Eye (tissue), 1 donor: ENCODE measurements at regions not wholly inside any gene's neighbourhood (a gene's known extent, or its start where the extent isn't known, plus 50 kb on each side); places are given as distances from the start of the nearest gene placed in this dataset.

Source experiments
- DNase-seq: peaks from one replicate; pipeline ENCODE4 v3.0.0-alpha.2; 2015

DNA sequence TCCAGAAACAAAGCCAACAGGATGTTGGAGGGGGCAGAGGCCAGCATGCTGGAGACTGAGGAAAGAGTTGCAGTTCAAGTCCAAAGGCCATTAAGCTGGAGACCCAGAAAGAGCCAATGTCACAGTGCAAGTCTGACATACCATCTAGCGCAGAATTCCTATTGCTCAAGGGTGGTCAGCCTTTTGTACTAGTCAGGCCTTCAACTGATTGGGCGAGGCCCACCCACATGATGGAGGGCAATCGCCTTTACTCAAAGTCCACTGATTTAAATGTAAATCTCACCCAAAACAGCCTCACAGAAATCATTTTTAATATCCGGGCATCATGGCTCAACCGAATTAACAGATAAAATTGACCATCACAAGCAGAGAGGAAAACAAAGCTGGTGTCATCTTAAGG lies 113.9 kb downstream of the RCN1 start:
- DNase-seq: no peak

DNA sequence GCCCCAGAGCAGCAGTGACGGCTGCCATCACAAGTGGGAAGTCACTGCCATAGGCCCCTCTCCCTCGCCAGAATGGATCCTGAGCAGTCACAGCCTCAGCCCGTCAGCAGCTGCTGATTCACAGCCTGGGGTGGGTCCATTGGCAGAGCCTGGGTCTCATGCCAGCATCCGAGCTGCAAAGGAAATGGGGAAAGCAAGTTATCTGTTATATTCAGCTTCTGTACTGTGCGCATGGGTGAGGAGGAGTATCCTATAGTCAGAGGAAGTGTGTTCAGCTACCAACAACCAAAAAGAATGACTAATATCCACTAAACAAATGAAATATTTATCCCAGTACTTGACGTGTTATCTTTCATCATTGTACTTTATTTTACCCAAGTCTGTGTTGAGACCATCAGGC lies 119.7 kb downstream of the RCN1 start:
- no peak for DNase-seq

DNA sequence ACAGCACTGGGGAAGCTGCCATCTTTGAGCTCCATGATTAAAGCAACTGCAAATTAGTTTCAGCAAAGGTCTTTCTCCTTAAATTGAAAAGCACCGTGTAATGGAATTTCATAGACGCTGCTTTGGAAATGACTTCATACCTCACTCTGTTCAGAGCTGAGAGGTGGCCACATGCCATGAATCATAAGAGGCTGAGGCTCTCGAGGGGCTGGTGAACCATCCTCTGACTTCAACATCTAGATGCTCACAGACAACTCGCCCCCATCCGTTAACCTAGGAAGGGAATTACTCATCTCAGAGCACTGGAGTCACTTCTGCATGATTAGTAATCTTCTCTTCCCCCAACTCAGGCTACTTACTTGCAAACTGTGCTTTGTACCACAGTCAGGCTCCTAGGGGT lies 122.3 kb downstream of the RCN1 start:
- DNase-seq: peak; percentile 41

DNA sequence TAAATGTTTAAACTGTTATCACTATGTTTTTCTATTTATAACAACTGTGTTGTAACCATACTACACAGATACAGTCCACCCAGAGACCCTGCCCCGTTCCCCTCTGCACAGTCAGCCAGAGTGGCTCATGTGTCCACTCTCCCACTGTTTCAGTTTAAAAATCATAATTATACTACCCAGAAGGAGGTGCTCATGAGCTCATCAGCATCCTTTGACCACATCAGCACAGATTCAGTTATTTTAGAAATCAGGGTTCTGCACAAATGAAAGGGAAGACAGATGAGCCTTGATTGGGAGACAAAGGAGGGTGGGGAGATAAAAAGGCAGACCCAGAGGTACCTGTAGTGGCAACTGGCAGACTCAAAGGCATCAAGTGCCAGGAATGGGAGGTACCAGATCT lies 124.3 kb downstream of the RCN1 start:
- DNase-seq: no peak

DNA sequence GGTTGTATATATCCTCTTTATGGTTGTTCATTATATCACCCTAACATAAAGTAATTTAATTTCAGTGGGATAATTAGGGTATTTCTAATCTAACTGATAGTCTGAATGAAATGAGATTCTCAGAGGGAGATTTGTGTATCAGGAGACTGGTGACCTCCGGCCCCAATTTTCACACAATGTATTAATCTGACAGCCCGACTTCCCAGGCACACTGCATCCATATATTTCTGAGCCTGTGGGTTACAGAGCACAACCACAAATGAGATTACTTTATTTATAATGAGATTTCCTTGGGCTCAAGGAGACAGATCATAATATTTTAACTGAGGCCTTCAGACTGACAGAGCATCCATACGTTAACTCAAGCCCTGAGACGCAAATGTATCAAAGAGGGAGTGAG lies 125.9 kb downstream of the RCN1 start:
- peak; percentile 20 for DNase-seq

DNA sequence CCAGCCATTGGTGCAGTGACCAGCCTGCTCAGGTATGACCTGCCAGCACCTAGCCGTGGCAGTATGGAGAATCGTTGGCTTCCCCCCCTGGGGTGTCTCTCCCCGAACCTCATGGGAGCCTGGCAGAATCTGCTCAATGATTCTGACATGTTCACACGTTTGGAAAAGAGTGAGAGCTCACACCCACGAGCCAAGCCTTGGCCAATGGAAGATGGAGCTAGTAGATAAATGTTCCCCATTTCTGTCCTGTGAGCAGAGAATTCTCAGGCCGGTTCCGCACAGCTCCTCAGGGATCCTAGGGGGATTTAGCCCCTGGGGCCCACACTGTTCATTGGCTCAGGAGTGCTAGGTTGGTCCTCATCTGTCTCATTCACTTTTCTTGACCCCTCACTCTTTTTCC lies 128.4 kb downstream of the RCN1 start:
- no peak for DNase-seq

DNA sequence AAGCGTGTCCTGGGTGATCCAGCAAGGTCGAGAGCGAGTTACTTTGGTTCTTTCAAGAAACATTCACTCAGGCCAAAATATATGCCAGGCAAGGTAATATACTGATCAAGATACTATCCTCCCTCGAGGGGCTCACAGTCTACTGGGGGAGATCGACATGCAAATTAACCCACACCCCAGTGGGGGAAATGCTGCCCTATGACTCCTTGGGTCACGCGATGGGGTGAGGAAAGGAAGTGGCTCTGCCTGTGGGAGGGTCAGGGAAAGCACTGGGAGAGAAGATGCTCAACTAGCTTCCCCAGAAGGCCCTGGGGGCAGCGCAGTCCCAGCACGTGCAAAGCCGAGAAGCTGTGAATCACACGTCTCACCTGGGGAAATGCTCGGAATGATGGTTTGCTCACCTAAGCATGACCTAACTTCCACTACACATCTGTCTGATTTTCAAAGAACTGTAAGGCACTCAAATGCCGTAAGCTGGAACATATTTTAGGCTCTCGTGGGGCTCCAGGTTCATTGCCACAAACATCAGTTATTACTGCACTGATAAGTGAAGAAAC lies 130.7 kb downstream of the RCN1 start:
- no peak for DNase-seq

DNA sequence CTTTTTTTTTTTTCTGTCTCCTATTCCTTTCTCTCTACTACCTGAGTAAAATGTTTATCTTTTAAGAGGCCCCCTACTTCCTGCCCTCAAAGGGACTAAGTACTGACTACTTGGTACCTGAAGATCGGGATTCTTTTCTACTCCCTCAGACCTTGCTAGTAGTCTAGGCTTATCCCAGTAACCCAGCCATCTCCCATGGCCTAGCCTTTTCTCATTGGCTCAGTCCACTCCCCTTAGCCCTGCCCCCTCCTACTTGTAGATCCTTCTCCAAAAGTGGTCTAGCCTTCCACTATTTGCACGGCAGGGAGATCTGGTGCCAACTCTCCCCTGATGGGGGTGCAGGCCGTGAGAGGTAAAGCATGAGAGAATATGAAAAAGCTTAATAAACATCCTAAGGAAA lies 133.7 kb downstream of the RCN1 start:
- no peak for DNase-seq

DNA sequence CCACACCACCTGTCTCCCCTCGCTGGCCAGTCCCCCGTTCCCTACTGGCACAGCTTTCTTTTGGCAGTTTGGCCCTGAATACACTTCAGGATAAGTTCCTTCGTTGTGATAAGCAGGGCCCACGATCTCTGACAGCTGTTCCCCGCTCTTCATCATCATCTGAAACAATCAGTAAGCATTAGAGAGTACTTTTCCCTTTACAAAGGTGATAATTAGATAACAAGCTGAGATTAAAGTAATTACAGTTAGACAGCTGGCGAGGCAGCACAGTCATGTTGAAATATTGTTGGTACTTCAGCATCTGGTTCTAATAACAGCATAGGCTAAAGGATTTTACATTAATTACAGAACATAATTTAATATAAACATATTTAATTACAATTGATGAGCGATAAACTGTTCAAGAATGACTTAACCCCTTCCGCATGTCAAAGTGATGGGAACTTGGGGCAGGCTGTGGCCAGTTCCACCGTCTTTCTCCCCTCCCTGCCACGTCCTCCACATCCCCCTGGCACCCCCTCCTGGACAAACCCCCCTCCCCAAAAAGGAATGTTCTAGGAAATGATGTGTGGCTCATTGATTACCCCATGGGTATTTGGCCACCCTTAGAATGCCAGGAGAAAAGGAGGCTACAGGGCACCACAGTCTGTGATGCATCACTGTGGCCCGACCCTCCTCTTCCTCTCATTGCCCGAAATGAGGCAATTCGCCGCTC lies 134.9 kb downstream of the RCN1 start:
- peak; percentile 27 for DNase-seq

DNA sequence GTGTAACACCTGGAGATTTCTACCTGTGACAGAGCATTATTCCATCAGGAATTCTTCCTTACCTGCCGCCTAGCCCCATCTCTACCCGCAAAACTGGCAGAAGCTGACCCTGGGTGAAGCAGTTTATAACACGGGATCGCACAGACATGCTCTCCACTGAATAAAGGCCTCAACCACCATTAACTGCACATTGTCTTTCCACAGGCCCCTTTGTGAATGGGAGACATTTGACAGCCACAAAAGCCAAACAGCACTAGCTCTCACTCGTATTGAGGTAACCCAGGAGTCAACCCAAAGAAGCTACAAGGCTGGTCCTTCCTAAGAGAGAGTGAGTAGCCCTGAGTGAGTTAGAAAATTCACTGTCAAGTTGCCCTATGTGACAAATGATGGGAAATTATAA lies 135.6 kb downstream of the RCN1 start:
- no peak for DNase-seq

DNA sequence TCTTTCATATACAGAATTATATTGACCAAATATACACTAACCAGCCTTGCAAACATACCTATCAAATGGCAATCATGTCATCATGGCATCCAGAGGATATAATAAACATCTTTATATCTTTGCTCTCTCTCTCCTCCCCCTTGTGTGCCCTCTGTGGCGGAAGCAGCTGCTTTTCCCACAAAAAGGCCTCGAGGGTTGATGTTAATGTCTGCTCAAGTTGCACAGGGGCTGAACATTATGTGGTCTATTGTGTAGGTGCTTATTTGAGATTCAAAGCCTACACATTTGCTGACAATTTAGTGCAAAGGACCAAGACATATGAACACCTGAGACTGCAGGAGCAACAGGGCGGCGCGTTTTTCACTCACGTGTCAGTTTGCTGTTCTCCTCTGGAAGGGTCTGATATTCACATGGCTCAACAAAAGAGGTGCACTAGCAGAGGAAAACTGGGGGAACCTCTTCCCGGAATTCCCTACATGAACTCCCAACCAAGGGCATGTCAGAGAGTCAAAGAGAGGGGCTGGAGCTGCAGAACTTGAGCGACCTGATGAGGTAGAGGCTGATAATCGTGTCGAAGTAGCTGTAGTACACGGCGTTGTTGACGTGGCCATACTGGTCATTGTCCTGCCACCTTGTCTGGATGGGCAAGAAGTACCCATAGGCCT lies 138.8 kb downstream of the RCN1 start:
- no peak for DNase-seq

DNA sequence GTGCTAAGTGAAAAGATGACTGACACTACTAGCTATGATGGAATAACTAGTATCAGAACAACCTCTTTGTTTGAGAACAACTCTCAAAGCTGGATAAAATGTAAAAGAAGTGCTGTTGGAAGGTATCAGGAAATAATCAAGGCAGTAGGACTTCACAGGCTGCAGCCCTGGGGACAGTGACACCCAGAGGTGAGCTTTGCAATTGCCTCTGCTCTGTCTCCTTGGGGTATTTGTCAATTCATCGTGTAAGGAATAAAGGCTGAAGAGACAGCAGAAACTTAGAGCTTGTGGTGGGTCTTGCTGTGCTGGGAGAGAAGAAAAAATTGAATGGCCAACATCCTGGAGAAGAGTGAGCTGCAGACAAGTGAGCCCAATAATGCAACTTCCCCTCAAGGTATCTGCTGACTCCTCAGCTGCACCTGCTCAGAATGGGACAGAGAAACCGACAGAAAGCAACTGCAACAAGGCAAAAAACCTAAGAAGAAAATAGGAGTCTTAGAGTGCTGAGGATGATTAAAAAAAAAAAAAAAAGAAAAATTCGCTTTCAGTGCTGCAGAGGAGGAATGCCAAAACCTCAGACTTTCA lies 141.1 kb downstream of the RCN1 start:
- DNase-seq: no peak

DNA sequence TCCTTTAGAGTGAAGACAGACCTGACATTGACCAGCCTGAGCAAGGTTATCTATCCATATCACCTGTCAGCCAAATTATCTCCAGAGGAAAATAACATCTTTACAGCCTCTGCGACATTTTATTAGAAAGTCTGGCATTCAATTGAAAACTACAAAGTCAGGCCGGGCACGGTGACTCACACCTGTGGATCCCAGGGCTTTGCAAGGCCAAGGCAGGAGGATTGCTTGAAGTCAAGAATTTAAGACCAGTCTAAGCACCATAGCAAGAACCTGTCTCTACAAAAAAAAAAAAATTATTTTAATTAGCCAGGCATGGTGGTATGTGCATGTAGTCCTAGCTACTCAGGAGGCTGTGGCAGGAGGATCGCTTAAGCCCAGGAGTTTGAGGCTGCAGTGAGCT lies 141.6 kb downstream of the RCN1 start:
- DNase-seq: no peak

DNA sequence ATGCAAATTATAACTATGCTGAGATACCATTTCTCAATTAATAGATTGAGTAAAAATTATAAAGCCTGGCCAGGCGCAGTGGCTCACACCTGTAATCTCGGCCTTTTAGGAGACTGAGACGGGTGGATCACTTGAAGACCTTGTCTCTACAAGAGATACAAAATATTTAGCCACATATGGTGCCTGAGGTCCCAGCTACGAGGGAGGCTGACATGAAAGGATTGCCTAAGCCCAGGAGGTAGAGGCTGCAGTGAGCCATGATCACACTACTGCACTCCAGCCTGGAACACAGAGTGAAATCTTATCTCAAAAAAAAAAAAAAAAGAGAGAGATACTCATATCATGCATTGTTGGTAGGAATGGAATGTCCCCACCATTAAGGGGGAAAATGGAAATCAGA lies 142.4 kb downstream of the RCN1 start:
- no peak for DNase-seq

DNA sequence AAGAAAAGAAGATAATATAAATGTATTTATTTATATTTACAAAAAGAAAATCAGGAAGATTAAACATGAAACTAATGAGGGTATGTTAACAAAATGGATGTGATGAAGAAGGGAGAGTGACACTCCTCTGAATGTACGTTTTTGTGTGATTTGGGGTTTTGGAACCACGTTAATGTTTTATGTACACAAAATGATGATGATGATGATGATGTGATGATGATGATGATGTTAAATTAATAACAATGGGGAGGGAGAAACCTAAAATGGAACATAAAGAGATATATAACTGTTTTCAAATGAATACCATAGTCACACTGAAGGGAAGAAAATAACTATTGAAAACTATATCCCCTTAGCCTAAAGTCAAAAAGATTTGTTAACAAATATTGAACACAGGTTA lies 143.1 kb downstream of the RCN1 start:
- no peak for DNase-seq

DNA sequence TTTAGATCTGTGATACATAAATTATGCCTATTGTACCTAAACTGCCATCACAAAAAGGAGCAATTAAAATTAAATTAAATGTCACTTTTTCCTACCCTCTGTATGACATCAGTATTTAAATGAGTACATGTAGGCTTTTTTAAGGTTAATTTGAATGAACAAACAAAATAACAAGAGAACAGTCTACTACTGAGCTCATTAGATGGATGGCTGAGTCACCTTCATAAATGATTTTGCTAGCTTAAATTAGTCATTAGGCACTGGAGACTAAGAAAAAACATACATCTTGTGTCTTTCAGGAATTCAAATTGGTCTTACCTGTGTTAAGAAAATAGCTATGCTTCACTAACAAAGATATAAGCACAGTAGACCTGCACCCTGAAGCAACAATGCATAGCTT lies 153.6 kb downstream of the RCN1 start:
- no peak for DNase-seq

DNA sequence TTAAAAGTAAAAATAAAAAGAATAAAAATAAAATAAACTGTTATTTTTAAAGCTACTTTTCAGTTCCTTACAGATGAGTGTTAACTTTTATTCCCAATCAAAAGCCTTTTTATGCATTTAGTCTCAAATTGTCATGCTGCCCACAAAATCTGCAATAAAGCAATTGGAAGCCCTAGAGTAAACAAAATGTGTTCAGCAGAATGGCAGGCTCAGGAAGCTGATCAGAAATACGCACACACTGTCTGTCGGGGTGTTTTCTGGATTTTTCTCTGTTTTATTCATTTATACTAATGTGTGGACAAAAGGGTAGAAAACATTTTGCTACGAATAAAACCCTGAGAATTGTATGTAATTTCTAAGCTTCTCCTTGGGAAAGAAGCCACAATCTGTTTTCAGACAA lies 162.8 kb downstream of the RCN1 start:
- DNase-seq: no peak

DNA sequence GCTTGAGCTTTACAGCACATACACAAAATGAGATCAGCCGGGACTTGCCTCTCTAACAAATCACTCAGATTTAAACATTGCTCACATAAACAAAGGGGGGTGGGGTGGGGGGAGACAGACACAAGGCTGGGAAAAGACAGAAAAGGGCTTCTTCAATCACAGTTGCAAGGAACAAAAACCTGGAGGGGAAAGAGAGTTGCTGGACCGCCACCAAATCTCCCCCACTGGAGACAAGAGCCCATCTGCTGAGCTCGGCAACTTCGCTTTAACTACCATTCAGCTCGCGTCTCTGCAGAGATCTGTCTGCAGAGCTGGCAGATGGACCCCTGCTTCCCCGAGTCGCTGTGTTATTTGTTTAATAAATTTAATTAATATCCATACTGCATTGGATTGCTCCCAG lies 165.0 kb downstream of the RCN1 start:
- DNase-seq: peak; percentile 64

DNA sequence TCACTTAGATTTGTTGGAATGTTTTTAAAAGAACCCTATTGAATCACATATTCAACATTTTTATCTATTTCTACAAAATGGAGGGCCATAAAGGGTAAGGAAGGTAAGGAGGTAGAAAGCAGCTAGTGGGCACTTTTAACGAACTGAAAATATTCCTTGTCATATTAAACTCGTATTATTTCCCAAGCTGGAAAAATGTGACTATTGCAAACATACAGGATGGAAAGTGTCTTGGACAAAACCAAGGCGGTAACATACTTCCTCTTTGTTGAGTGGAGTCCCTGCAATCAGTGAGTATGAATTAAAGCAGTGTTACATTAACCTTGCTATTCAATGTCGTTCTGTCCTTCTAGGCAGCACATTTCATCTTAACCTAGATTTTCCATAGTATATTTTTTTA lies 165.6 kb downstream of the RCN1 start:
- DNase-seq: no peak

DNA sequence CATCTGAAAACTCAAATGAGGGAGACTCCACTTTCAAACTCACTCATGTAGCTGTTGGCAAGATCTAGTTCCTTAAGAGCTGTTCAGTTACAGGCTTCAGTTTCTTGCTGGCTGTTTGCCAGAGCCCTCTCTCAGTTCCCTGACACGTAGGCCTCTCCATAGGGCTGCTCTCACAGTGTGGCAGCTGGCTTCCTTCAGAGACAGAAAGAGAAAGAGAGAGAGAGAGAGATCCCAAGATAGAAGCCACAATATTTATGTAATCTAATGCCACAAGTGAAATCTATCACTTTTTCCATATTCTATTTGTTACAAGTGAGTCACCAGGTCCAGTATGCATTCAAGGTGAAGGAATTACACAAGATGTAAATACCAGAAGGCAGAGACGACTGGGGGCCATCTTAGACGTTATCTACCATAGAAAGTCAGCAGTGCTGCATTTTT lies 168.8 kb downstream of the RCN1 start:
- peak; percentile 47 for DNase-seq

DNA sequence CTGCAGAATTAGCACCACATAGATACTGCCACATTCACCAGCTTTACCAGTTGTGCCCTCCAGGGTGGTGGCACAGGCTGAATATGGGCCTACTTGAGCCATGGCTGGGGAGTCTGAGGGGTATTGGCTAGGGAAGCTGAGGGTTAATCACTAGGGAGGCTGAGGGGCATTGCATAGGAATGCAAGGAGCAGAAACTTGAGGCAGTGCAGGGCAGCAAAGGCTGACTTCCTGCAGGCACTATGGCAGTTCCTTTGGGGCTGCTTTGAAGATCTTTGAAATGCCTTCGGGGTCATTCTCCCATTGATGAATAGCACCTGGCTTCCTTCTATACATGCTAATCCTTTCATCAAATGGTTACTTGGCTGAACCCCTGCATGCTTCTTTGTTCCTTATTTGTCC lies 171.5 kb downstream of the RCN1 start:
- no peak for DNase-seq

DNA sequence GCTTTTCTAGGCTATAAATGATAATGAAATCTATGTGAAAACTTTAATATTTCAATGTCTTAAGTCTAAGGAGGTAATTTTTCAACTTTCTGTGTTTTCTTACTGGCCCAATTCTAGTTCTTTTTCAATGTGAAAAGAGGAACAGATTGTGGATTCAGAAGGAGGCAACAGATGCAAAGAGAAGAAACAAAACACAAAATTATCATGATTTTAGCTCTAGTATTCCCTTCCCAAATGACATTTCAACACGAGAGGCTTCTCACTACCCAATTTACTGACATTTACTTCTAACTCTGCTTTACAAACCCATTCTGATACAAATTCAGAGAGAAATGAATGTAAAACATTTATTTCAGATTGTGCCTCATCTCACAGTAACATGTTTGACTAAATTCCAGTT lies 169.4 kb downstream of the WT1 start:
- DNase-seq: no peak

DNA sequence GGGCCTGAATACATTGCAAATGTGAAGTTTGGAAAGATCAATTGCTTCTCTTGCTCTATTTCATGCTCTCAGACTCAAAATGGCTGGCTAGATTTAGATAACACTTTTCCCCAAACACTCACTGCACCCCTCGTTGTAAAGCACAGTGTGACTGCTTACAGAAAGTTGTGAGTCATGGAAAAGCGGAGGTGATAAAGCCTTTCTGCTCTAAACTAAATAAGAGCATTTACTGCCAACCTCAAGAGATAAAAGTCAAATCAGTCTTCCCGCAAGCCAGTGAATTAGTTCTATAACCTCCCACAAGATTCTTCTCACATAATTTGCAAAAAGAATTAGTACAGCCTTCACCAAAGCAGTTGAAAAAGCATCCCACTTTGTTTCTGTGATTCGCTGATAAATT lies 168.7 kb downstream of the WT1 start:
- no peak for DNase-seq

DNA sequence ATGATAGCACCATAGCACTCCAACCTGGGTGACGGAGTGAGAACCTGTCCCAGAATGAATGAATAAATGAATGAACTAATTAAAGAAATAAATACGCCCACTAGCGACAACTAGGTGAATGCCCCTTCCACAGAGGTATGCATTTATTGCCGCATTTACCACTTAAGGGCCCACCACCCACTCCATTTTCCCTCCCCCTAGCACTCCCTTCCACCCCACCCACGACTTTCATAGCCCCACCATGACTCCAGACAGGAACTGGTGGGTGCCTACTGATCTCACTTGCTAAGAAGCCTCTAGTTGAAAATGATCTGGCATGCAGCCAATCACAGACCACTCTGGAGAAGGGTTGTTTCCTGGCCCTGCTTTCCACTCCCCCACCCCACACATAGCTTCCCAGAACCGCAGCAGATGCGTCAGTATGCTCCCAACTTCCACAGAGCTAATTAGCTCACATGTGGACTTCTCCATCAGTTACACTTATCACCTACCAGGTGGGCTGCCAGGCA lies 167.6 kb downstream of the WT1 start:
- no peak for DNase-seq
